Chondrocyte (in vitro differentiated cells): ENCODE measurements at regions not wholly inside any gene's neighbourhood (a gene's known extent, or its start where the extent isn't known, plus 50 kb on each side); places are given as distances from the start of the nearest gene placed in this dataset.
A peak's percentile ranks its signal among the peaks of the same experiment; 100 is the strongest.

Source experiments
- DNase-seq: peaks from one replicate; pipeline ENCODE4 v3.0.0; 2021; ENCODE audit warnings: mixed read lengths, low spot score
- H3K27ac Mint-ChIP-seq: one replicate; pipeline ENCODE4 v1.8.0; 2021; ENCODE audit warnings: mild to moderate bottlenecking, moderate library complexity, mixed read lengths; ENCODE audit not compliant: unreplicated experiment
- H3K27me3 Mint-ChIP-seq: 2 replicates; pipeline ENCODE4 v1.8.0; 2021; ENCODE audit warnings: low read depth, mixed read lengths
- H3K36me3 Mint-ChIP-seq: 2 replicates; pipeline ENCODE4 v1.8.0; 2021; ENCODE audit warnings: low read depth, mixed read lengths
- H3K4me1 Mint-ChIP-seq: 2 replicates; pipeline ENCODE4 v1.8.0; 2021; ENCODE audit warnings: low read depth, mild to moderate bottlenecking, mixed read lengths
- H3K4me3 Mint-ChIP-seq: one replicate; pipeline ENCODE4 v1.8.0; 2021; ENCODE audit warnings: mild to moderate bottlenecking, moderate library complexity, mixed read lengths; ENCODE audit not compliant: unreplicated experiment
- H3K9me3 Mint-ChIP-seq: 2 replicates; pipeline ENCODE4 v1.8.0; 2021; ENCODE audit warnings: low read depth, mixed read lengths
- TF ChIP-seq, protein P1 (sequence below): fragments of 200-600 bp; sonication (generic); IDR thresholded peaks from 2 replicates; pipeline ENCODE4 v1.5.0; 2021; ENCODE audit warnings: antibody characterized with exemption, mild to moderate bottlenecking, moderate library complexity

GRCh38 chr14:101078170-101078891 lies 174.8 kb upstream of the RTL1 start:
- no peaks in the 10 kb centered on the region for H3K27me3 Mint-ChIP-seq
- peaks cover 21% of the 10 kb centered on the region for H3K9me3 Mint-ChIP-seq
- H3K27ac Mint-ChIP-seq, result no peak overlapping the region
- H3K4me1 Mint-ChIP-seq, result peaks cover 34% of the 10 kb centered on the region
- TF ChIP-seq, protein P1, sequence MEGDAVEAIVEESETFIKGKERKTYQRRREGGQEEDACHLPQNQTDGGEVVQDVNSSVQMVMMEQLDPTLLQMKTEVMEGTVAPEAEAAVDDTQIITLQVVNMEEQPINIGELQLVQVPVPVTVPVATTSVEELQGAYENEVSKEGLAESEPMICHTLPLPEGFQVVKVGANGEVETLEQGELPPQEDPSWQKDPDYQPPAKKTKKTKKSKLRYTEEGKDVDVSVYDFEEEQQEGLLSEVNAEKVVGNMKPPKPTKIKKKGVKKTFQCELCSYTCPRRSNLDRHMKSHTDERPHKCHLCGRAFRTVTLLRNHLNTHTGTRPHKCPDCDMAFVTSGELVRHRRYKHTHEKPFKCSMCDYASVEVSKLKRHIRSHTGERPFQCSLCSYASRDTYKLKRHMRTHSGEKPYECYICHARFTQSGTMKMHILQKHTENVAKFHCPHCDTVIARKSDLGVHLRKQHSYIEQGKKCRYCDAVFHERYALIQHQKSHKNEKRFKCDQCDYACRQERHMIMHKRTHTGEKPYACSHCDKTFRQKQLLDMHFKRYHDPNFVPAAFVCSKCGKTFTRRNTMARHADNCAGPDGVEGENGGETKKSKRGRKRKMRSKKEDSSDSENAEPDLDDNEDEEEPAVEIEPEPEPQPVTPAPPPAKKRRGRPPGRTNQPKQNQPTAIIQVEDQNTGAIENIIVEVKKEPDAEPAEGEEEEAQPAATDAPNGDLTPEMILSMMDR, result no peak
- H3K4me3 Mint-ChIP-seq, result no peak overlapping the region
- H3K36me3 Mint-ChIP-seq, result no peaks in the 10 kb centered on the region
- peak; percentile 24 for DNase-seq

DNA sequence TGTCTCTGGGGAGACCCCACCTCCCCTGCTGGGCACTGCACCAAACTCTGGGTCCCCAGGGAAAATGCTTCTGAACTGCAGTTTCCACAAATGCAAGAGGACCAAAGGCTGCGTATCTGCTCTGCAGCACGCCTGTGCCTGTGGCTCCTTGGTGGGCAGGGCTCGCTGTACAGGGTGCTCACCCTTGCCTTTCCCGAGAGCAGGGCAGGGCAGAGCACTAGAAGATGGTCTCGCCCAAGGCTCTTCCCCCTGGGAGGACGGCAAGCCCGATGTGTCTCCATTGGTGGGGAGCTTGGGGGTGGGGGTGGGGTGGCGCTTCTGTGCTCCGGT lies 175.3 kb upstream of the RTL1 start:
- H3K36me3 Mint-ChIP-seq, result no peaks in the 10 kb centered on the region

GRCh38 chr14:101080922-101081593 lies 177.5 kb upstream of the RTL1 start:
- Mint-ChIP-seq H3K27ac (no peak overlapping the region), H3K4me1 (peaks cover 16% of the 10 kb centered on the region), H3K9me3 (peaks cover 23% of the 10 kb centered on the region), H3K36me3 (no peaks in the 10 kb centered on the region), H3K4me3 (no peak overlapping the region), H3K27me3 (no peaks in the 10 kb centered on the region)
- no peak for DNase-seq
- TF ChIP-seq, protein P1, result no peak

More for the DNA sequence above, 175.3 kb upstream of the RTL1 start:
- no peak overlapping the region for H3K27ac Mint-ChIP-seq
- TF ChIP-seq, protein P1, result no peak
- H3K9me3 Mint-ChIP-seq, result peaks cover 23% of the 10 kb centered on the region
- DNase-seq, result peak; percentile 65
- H3K27me3 Mint-ChIP-seq, result no peaks in the 10 kb centered on the region
- no peak overlapping the region for H3K4me3 Mint-ChIP-seq
- peaks cover 29% of the 10 kb centered on the region for H3K4me1 Mint-ChIP-seq

DNA sequence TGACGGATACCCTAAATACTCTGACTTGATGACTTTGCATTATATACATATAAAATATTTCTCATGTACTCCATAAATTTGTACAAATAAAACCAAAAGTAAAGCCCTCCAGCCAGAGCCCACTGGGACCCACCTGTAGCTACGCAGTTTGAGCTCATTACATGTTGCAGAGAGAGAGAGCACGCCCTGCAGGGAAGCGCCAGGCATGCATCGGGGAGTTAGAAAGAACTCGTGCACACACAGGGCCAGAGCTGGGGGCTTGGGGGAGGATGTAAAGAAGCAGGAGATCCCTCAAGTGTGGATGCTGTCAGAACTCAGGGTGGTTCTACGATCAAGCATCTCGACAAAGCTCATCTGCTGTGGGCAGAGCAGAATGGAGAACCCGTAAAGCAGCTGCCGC lies 178.5 kb upstream of the RTL1 start:
- H3K4me3 Mint-ChIP-seq, result no peak overlapping the region
- DNase-seq, result no peak
- H3K27me3 Mint-ChIP-seq, result no peaks in the 10 kb centered on the region
- no peak overlapping the region for H3K27ac Mint-ChIP-seq
- H3K9me3 Mint-ChIP-seq, result peaks cover 23% of the 10 kb centered on the region
- peaks cover 10% of the 10 kb centered on the region for H3K4me1 Mint-ChIP-seq
- H3K36me3 Mint-ChIP-seq, result no peaks in the 10 kb centered on the region
- TF ChIP-seq, protein P1, result no peak

GRCh38 chr14:101082436-101083384 lies 179.2 kb upstream of the RTL1 start:
- DNase-seq, result no peak
- Mint-ChIP-seq H3K4me3 (no peak overlapping the region), H3K27ac (no peak overlapping the region), H3K36me3 (no peaks in the 10 kb centered on the region), H3K9me3 (peaks cover 23% of the 10 kb centered on the region), H3K4me1 (peaks cover 5% of the 10 kb centered on the region), H3K27me3 (no peaks in the 10 kb centered on the region)
- TF ChIP-seq, protein P1, result no peak
